ENCODE measurements at regions not wholly inside any gene's neighbourhood (a gene's known extent, or its start where the extent isn't known, plus 50 kb on each side); places are given as distances from the start of the nearest gene placed in this dataset.

- 50 to 61% methylated on average over 5 of the region's 5 CpGs for WGBS, 2 donors
- peaks cover 0 to 5% (median 0%) of the 10 kb centered on the region in 3 donors for H3K27me3 ChIP-seq
- H3K36me3 ChIP-seq = no peaks in the 10 kb centered on the region
- TF ChIP-seq, protein P1, sequence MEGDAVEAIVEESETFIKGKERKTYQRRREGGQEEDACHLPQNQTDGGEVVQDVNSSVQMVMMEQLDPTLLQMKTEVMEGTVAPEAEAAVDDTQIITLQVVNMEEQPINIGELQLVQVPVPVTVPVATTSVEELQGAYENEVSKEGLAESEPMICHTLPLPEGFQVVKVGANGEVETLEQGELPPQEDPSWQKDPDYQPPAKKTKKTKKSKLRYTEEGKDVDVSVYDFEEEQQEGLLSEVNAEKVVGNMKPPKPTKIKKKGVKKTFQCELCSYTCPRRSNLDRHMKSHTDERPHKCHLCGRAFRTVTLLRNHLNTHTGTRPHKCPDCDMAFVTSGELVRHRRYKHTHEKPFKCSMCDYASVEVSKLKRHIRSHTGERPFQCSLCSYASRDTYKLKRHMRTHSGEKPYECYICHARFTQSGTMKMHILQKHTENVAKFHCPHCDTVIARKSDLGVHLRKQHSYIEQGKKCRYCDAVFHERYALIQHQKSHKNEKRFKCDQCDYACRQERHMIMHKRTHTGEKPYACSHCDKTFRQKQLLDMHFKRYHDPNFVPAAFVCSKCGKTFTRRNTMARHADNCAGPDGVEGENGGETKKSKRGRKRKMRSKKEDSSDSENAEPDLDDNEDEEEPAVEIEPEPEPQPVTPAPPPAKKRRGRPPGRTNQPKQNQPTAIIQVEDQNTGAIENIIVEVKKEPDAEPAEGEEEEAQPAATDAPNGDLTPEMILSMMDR (IDR thresholded peaks at IDR 0.05) = no peak
- TF ChIP-seq POLR2AphosphoS5 (IDR thresholded peaks at IDR 0.05) (no peak), POLR2A (IDR thresholded peaks at IDR 0.05) (no peak), EP300 (IDR thresholded peaks at IDR 0.05) (no peak)
- H3K27ac ChIP-seq = no peak overlapping the region
- H3K4me1 ChIP-seq = no peaks in the 10 kb centered on the region
- H3K9me3 ChIP-seq = no peaks in the 10 kb centered on the region
- H3K4me3 ChIP-seq = no peak overlapping the region
- no peak for DNase-seq
- intact Hi-C loops (cut with DNase I) = no loop called here
These were observed 756.4 kb upstream of the MMS22L start for GRCh38 chr6:98039443-98039842.

DNA sequence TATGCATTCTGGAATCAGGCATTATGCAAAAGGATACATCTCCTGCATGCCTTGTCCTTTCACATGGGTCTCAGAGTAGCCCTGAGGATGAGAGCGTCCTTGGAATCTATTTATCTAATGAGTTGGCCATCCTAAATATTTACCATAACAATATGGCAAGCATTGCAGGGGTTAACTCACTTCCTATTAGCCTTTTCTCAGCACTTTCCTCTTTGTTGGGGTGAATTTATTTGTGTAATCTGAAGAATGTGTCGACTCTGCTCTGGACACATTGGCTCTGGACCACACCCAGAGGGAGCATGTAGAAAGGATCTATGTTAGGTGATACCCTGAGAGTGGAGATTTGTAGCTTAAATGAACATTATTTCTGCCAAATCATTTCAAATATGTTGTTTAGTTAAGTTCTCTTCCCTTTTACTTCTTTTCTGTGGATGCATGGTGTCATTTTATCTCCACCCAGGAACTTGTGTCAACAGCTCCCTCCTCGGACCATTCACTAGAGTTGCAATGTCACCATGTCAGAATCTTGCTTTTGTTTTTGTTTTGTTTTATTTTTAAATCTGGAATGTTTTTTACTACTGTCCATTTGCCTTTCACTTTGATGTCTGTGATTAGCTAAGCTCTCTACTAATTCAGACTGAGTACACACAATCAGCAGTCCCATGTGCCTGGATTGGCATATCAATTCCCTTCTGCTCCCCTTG, 757.0 kb upstream of the MMS22L start:
- TF ChIP-seq, protein P1 (IDR thresholded peaks at IDR 0.05) = no peak
- TF ChIP-seq POLR2AphosphoS5 (IDR thresholded peaks at IDR 0.05) (no peak), EP300 (IDR thresholded peaks at IDR 0.05) (no peak), POLR2A (IDR thresholded peaks at IDR 0.05) (no peak)
- intact Hi-C loops (cut with DNase I) = no loop called here
- H3K9me3 ChIP-seq = no peaks in the 10 kb centered on the region
- H3K4me3 ChIP-seq = no peak overlapping the region
- H3K27me3 ChIP-seq = peaks cover 0 to 8% (median 0%) of the 10 kb centered on the region in 3 donors
- WGBS, 2 donors = 18 to 28% methylated on average over 3 of the region's 3 CpGs
- no peak for DNase-seq
- H3K4me1 ChIP-seq = no peaks in the 10 kb centered on the region
- H3K36me3 ChIP-seq = no peaks in the 10 kb centered on the region
- H3K27ac ChIP-seq = no peak overlapping the region

DNA sequence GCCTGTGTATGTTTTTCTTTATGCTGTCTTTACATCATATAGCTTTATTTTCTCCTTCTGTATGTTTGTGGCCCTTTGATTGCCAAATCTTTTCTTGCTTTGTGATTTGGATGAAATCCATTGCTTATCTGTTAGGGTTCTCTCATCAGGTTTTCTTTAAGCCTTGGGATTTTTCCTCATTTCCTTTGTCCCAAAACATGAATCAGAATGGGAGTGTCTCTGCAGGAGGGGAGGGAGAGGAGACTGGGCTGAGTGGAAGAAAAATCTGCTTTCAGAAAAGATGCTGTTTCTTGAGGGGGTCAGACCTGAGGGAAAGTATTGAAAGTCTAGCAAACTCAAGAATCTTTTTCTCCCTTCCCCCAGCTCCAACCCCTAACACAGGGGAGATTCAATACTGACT, 758.0 kb upstream of the MMS22L start:
- Histone ChIP-seq H3K9me3 (no peaks in the 10 kb centered on the region), H3K27ac (no peak overlapping the region), H3K4me1 (no peaks in the 10 kb centered on the region), H3K27me3 (peaks cover 0 to 8% (median 0%) of the 10 kb centered on the region in 3 donors), H3K36me3 (no peaks in the 10 kb centered on the region), H3K4me3 (no peak overlapping the region)
- TF ChIP-seq POLR2AphosphoS5 (IDR thresholded peaks at IDR 0.05) (no peak), EP300 (IDR thresholded peaks at IDR 0.05) (no peak), POLR2A (IDR thresholded peaks at IDR 0.05) (no peak)
- TF ChIP-seq, protein P1 (IDR thresholded peaks at IDR 0.05) = no peak
- no peak for DNase-seq
- intact Hi-C loops (cut with DNase I) = no loop called here

DNA sequence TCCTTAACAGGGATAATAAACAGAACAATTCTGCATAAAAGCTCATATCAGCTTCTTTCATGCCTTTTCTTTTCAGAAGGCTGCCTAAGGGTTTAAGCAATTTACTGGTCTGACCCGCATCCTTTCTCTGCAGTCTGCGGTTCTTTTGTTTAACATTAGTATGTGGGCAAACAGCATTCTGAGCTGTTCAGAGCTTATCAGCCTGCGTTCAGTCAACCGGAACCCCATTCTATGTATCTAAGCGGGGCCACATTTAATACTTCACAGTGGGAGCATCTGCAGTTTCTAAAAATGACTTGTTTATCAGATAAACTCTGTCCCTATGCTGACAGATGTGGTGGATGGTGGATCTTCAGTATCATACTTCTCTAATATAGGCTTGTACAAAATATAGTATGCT, 758.9 kb upstream of the MMS22L start:
- 15 to 32% methylated on average over 5 of the region's 5 CpGs for WGBS, 2 donors
- intact Hi-C loops (cut with DNase I) = no loop called here
- Histone ChIP-seq H3K9me3 (no peaks in the 10 kb centered on the region), H3K4me3 (no peak overlapping the region), H3K4me1 (no peaks in the 10 kb centered on the region), H3K36me3 (no peaks in the 10 kb centered on the region), H3K27me3 (peaks cover 0 to 8% (median 0%) of the 10 kb centered on the region in 3 donors), H3K27ac (no peak overlapping the region)
- DNase-seq = no peak
- TF ChIP-seq, protein P1 (IDR thresholded peaks at IDR 0.05) = no peak
- TF ChIP-seq EP300 (IDR thresholded peaks at IDR 0.05) (no peak), POLR2AphosphoS5 (IDR thresholded peaks at IDR 0.05) (no peak), POLR2A (IDR thresholded peaks at IDR 0.05) (no peak)

- H3K9me3 ChIP-seq = no peaks in the 10 kb centered on the region
- WGBS, 2 donors = 86% methylated on average over 7 of the region's 7 CpGs
- H3K4me3 ChIP-seq = no peak overlapping the region
- intact Hi-C loops (cut with DNase I) = no loop called here
- no peaks in the 10 kb centered on the region for H3K36me3 ChIP-seq
- TF ChIP-seq POLR2A (IDR thresholded peaks at IDR 0.05) = no peak
- H3K27ac ChIP-seq = no peak overlapping the region
- DNase-seq = no peak
- H3K27me3 ChIP-seq = peaks cover 0 to 8% (median 0%) of the 10 kb centered on the region in 3 donors
- H3K4me1 ChIP-seq = no peaks in the 10 kb centered on the region
These were observed 761.1 kb upstream of the MMS22L start for GRCh38 chr6:98044151-98044561.

Measured in sigmoid colon (tissue), 6 donors.